GM21825 (cell line): ENCODE measurements at regions not wholly inside any gene's neighbourhood (a gene's known extent, or its start where the extent isn't known, plus 50 kb on each side); places are given as distances from the start of the nearest gene placed in this dataset.

Experiments used
- ATAC-seq: cut with Tn5 transposase; IDR thresholded peaks from one replicate; pipeline ENCODE4 v1.9.1; 2021; ENCODE audit warnings: mild to moderate bottlenecking, moderate library complexity; ENCODE audit not compliant: unreplicated experiment

DNA sequence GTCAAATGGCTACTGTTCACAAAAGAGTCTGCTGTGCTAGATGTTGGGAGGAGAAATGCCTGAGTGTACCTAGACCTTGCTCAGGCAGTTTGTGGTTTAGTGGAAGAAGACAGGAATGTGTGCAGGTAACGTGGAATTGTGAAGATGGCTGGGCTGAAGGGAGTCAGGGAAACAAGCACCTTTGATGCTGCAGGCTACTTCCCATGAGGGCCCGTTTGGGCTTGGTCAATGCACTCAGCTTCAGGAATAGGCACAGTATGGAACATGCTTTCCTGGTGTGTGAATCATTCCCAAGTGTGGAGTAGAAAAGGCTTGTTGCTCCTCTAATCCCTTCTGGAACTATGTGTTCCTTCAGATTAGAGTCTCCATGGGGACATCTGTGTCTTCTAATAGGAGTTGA is 318.3 kb upstream of the MTNR1B start:
- ATAC-seq: no peak

DNA sequence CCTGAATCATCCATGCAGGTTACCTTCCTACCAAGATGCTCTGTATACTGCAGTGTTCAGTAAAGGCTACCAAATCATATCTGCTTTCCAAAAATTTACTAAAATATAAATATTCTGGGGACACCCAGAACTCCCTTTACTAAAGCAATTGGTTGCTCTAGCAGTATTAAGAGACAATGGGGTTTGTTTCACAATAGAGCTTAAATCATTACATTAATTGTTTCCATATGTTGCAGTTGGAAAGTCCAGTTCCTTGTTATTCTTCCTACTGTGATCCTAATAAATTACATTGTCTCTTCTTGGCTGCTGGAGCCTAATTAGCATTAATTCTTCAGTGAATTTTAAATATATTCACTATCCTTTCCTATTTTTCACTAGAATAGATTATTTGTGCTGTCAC is 316.0 kb upstream of the MTNR1B start:
- no peak for ATAC-seq

DNA sequence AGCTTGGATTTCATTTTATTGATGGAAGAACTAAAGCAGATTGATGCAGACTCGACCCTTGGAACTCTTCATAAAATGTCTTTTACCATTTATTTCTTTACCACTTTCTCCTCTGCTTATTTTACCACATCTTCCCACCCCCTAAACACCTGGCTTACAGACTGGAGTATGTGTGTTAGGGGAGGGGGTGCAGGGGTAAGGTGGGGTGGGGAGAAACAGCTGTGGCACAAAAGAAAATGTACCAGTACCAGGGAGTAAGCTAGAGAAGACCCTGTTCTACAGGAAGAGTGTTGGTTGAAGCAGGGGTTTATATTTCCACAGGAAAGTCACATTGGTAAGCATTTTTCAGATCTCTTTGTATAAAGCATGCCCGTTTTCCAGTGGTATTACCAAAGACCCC is 312.7 kb upstream of the MTNR1B start:
- no peak for ATAC-seq

DNA sequence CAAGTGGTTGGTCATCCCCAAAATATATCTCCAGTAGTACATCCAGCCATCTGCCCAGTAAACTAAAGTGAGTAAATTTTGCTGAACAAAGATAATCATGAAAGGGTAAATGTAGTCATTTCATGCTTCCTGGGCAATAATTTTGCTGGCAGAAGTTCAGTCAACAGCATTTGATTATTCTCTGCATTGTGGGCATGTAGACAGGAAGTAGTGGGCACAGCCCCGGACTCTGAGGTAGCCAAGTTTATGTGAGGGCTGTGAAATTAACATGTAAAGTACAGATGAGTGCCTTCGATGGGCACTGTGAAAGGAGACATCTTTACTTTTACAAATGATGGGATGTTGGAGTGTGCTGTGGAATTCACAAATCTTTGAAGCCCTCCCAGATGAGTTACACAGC is 312.2 kb upstream of the MTNR1B start:
- no peak for ATAC-seq

DNA sequence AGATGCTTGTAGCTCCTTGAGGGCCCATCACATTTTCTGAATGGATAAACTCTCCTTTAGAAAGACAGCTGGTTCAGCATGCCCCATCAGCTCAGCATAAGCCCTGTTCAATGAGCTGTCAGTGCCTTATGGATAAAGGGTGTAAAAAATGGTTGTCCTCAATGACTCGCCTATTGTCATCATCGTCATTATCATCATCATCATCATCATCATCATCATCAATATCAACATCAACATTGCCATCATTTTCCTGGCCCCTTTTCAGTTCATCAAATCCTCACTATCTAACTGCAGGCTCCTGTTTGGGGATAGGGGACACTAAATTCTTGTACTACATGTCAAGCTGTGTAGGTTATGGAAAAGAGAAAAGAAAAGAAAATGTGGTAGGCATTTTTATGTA is 310.7 kb upstream of the MTNR1B start:
- no peak for ATAC-seq

DNA sequence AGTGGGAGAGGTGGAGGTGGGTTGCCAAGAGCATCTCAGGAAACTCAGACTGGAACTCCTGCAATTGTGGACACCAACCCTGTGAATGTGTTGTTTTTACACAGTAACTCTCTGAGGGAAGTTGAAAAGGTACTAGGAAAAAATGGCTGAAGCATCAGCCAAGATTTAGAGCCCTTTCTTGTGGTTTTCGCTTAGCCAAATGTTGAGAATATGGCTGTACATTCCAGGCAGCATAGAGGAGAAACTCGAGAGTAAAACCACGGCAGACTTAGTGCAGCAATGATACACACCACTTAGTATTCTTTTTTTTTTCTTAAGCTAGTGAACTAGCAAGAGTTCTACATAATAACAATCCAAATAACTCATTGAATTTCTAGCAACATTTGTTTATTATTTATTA is 309.7 kb upstream of the MTNR1B start:
- ATAC-seq: no peak

DNA sequence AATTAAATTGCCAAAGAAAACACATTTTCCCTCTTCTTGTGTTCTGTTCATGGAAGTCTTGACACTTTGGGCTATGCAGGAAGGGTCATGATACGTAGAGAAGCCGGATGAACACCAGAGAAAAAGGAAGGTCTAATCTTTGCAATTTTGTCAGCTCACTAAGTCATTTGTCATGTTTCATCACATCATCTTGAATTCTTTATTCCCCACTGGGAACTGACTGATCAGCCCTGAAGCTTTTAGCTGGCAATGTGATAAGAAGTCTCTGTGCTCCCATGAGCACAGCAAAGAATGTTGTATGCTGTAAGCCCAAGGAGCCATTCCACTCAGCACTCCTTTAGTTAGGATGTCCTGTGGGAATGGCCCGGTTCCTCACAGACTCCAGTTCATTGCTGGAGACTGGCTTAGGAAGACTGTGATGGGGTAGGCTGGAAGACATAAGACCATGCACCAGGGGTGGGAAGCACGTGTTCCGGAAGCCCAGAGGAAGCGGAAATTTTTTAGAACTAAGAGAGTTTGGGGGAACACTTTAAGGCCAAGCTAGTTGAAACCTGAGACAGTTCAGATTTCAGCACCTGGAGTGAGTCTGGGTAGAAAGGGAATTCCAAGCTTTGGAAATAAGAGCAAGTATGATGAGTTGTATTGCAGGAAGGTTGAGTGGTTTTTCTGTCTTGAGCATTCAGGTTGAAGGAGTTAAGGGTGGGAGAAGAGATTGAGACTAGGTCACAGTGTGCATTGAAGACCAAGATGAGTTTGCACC is 306.7 kb upstream of the MTNR1B start:
- ATAC-seq: no peak

DNA sequence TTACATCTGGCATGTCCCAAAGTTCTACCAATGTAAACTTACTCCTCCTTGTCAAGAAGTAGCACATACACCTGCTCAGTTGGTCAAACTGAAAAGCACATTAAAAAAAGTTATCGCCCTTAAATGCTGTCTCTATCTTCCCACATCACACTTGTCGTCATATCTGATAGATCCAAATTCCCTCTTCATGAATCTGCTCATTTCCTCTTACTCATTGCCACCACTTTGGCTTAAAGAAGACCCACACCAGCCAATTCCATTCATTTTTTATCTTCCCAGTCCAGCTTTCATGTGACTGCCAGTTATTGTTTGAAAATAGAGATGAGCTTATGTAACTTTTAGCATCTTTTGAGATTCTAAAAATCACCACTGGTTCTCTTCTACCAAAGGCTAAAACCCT is 305.9 kb upstream of the MTNR1B start:
- no peak for ATAC-seq

DNA sequence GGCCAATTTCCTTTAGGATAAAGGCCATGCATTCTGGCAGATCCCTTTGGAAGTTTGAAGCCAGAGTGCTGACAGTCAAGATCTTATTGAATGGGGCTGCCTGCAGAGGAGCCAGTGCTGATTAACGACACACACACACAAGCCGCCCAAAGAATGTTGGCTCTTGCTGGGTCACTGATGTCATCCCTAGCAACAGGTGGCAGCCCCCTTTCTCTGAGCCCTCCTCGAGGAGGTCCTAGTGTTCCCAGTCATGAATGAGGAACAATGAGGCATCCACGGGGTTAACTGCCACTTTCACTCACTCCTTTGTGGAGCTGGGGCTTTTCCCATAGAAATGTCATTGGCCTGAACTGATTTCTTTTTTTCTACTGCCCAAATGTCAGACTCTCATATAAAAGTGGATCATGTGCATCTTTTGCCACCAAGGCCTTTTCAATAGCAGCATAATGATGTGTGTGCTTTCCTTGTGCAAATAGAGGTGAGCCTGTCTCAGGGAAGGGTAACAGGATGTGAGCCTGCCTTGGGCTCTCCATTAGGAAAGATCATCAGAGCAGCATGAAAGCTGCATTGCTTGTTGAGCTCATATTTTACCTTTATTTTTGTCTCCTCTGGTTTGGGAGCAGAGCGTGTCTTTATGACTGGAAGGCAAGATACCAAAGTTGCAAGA is 301.8 kb upstream of the MTNR1B start:
- no peak for ATAC-seq

DNA sequence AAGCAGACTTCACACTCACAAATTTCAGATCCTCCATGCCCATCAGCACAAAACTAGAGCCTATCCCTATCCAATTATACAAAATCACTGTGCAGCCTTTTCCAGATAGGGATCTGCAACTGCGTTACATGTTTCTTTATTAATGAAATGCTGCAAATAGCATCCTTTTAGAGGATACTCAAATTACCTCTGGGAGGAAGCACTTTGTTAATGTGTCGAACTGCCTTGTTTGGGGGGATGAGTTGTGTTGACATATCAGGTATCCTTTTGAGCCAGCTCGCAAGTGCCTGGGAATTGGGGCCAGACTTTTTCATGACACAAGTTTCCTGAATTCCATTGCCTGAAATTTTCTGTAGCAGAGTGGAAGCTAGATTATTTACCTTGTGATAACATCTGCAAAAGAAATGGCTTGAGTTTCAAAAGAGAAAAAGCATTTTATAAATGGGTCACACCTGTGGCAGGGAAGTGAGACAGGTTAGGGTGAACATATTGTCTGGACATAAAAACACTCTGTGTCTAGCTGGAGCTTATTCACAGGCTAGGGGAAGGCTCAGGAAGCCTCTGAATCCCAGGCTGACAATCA is 299.1 kb upstream of the MTNR1B start:
- ATAC-seq: no peak

DNA sequence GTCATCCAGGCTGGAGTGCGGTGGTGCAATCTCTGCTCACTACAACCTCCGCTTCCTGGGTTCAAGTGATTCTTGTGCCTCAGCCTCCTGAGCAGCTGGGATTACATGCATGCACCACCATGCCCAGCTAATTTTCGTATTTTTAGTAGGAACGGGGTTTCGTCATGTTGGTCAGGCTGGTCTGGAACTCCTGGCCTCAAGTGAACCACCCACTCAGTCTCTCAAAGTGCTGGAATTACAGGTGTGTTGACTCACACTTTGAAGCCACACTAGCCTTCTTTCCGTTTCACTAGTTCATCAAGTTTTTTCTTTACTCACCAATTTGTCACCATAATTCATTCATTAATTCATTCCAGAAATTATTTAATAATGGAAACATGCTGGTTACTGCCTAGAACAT is 298.4 kb upstream of the MTNR1B start:
- no peak for ATAC-seq

DNA sequence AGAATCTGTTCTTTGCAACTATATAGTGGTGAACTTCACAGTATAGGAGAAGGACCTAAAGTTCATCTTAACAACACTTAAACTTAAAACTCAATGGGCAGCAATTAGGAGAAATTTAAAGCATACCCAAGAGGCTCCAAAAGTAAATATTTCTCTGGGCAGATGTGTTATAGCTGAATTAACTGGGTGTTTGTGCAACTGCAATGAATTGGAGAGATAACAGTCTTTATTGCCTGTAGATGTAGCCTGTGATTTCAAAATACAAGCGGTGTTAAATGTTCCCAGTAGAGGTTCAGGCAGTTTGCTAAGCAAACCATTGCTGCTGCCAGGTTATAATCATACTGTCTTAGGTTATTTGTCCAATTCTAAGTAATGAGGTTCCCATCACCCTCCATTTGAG is 294.1 kb upstream of the MTNR1B start:
- no peak for ATAC-seq

DNA sequence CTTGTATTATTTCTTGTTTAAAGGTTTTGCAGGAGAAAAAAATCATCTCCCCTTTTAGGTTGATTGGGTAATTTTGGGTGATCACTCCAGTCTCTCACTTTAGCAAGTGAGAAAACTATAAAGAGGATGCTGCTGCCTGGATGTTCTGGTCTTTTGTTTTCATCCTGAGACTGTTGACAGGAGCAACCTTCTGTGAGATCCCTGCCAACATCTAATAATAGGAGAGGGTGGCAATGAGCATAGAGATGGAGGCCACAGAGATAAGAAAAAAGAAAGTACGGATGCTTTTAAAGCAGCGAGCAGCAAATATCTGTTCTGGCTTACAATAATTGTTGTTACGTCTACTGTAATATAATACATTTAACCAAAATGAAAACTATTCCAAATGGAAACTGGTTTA is 293.6 kb upstream of the MTNR1B start:
- no peak for ATAC-seq

DNA sequence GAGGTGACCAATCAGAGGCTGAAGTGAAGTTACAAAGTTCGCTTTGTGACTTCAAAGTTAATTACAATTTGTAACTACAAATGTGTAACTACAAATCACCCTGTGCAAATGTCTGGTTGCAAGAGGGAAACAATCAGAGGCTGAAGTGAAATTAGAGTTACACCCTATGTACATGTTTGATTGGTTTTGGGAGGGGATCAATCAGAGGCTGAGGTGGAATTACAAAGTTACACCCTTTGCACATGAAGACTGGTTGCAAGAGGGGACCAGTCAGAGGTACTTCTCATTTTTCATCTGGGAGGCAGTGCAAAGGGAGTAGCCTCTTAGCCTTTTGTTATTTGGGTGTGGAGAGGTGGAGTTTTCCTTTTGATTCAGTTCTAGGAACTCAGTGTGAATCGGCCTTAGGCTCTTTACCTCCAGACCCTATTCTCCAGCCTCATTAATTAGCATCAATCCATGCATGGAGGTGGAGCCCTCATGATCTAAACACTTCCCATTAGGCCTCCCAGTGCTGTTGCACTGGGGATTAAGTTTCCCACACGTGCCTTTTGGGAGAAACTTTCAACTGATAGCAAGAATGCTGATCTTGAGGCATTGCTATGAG is 291.3 kb upstream of the MTNR1B start:
- ATAC-seq: no peak

DNA sequence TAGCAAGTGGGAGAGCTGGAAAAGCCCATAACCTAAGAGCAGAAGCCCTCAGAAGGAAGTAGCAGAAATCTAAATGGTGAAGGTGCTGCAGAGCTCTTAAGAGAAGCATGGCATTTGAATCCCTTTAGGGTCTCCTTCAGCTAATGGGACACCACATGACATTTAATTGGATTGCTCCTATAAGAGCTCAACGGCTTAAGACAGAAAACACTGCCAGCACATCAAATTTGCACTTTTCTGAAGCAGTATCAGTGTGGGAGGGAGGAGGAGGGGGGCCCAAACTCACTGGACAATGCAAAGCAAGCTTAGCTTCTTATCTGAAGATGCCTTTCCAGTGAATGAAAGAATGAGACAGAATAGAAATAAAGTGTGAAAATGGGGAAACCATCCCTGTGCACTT is 287.9 kb upstream of the MTNR1B start:
- ATAC-seq: no peak

DNA sequence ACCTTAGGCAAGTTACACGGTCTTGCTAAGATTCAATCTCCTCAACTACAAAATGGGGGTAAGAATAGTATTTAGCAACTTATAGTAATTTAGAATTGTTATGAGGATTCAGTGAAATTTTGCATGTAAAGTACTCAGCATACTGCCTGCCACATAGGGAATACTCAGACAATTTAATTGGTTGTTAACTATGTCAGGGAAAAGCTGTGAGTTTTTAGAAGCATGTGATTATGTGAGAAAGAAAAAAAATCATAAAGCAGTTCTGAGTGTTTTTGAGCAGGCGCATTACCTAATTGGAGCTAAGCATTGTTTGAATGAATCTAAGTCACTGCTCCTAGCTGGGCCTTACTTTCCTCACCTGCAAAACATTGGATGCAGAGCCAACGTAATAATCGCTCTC is 287.3 kb upstream of the MTNR1B start:
- ATAC-seq: no peak

DNA sequence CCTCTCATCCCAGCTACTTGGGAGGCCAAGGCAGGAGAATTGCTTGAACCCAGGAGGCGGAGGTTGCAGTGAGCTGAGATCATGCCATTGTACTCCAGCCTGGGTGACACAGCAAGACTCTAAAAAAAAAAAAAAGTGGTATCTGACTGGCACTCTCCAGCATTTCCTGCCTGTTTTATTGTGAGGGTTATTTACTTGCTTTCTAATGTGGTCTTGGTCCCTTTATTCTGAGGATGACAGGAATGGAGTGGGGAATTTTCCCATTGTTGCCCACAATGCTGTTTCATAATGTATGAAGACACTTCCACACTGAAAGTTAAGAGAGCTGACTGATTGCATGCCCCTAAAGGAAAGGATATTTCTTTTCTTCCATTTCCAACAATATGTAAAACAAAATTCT is 286.5 kb upstream of the MTNR1B start:
- no peak for ATAC-seq

DNA sequence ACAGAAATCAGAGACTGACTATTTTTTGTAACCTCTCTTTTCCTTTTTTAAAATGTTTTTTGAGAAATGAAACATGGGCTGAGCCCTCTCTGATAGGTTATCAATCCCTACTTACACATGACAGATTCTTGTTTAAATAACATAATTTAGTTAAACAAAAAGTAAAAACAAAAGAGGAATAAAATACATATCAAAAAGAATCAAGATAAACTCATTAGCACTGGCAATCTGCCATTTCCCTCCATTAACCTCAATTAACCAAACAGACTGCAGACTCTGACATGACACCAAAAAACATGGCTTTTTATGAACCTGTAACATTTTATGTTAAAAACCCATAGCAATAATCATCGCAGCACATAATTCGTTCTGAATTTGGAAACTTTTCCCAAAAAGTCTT is 284.4 kb upstream of the MTNR1B start:
- no peak for ATAC-seq

DNA sequence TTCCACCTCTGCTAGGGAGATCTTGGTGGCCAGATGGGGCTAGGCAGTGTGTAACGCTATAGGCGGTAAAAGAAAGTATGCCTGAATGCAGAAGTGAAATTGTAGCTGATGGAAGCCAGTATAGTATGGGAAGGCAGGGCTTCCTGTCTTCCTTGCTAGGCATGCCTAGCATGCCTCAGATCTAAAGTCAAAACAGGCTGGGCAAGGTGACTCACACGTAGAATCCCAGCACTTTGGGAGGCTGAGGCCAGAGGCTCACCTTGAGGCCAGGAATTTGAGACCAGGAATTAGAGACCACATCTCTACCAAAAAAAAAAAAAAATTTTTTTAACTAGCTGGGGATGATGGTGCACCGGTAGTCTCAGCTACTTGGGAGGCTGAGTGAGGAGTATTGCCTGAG is 281.7 kb upstream of the MTNR1B start:
- no peak for ATAC-seq

DNA sequence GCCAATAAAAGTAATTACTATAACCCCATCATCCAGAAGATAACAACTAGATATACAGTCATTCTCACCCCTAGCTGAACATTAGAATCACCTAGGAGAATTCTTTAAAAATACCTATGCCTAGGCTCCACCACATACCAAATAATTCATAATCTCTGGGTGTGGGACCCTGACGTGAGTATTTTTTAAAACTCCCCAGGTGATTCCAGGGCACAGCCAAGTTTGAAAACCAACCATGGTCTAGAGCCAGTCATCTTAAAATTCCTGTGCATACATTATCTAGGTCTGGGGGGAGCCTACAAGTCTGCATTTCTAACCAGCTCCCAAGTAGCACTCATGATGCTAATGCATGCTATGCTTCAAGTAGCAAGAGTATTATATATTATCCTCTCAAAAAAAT is 281.0 kb upstream of the MTNR1B start:
- ATAC-seq: no peak

DNA sequence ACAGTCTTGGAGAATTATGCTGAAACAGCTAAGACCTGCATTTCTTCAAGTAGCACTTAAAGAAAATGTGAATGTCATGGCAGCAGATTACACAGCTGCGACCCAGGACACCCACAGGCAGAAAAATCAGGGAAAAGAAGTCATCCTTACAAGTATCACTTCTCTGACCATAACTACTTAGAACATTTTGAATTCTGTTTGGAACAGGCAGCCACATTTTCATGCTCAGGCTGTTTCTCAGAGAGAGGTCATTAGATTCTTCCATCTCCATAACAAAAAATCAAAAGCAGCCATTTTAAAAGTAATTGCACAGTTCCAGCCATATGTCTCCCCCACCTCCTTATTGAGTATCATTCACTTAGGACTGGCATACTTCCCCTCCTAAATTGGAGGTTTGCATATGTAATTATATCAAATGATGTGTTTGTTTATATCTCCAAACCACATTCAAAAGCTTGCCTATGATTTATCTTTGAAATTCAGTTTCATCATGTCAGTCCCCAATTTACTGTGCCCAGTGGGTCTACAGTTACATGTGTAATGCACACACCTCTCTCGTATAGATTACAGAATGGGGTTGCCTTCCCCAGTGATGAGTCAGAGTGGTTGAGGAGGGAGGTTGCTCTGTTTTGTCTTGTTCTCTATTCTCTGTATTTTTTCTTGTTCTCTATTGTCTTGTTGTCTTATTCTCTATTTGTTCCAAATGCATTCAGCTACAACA is 276.5 kb upstream of the MTNR1B start:
- no peak for ATAC-seq
